Tibial nerve (tissue), 4 donors: ENCODE measurements at regions not wholly inside any gene's neighbourhood (a gene's known extent, or its start where the extent isn't known, plus 50 kb on each side); places are given as distances from the start of the nearest gene placed in this dataset.
"Not testable (repeated sequence)": the region's sequence is repeated elsewhere in the genome, so short reads cannot be mapped to it uniquely, and the experiment has no call there.

Experiments used
- DNase-seq, 2 donors: peaks; one replicate each; pipeline ENCODE4 v3.0.0-alpha.2; 2019; ENCODE audit warnings: low spot score in 2 of 2
- H3K27ac ChIP-seq, 4 donors: fragments of 200-600 bp; sonication (generic) in 3 of 4; one replicate each; pipeline ENCODE4 v1.5.1; 2017 to 2019; ENCODE audit warnings: mild to moderate bottlenecking in 1 of 4
- H3K27me3 ChIP-seq, 2 donors: fragments of 200-600 bp; sonication (generic) in 1 of 2; one replicate each; pipeline versions ENCODE4 v1.5.1 to v1.6.0; 2017 to 2019
- H3K36me3 ChIP-seq, 3 donors: fragments of 200-600 bp; sonication (generic); one replicate each; pipeline ENCODE4 v1.5.1; 2018 to 2019
- H3K4me1 ChIP-seq, 4 donors: fragments of 200-600 bp; sonication (generic) in 3 of 4; one replicate each; pipeline ENCODE4 v1.5.1; 2017 to 2019
- H3K4me3 ChIP-seq, 4 donors: fragments of 200-600 bp; sonication (generic) in 3 of 4; one replicate each; pipeline ENCODE4 v1.5.1; 2017 to 2019; ENCODE audit warnings: mild to moderate bottlenecking in 1 of 4, moderate library complexity in 1 of 4
- H3K9me3 ChIP-seq, 4 donors: fragments of 200-600 bp; sonication (generic) in 3 of 4; one replicate each; pipeline ENCODE4 v1.5.1; 2017 to 2019
- CTCF ChIP-seq, 5 experiments: fragments of 200-600 bp in 3 of 5; fragments of 450-650 bp in 2 of 5; sonication (generic) in 3 of 5; IDR thresholded peaks; one replicate each; pipeline ENCODE4 v1.5.1; 2016 to 2019; ENCODE audit warnings: antibody characterized with exemption in 5 of 5, mild to moderate bottlenecking in 3 of 5, moderate library complexity in 2 of 5
- EP300 ChIP-seq, 2 donors: sonication (generic); formaldehyde crosslinking; IDR thresholded peaks; one replicate each; pipeline ENCODE4 v1.6.1; 2017; ENCODE audit warnings: antibody characterized with exemption in 2 of 2, mild to moderate bottlenecking in 1 of 2
- POLR2A ChIP-seq, 2 donors: fragments of 450-650 bp; IDR thresholded peaks; one replicate each; pipeline ENCODE4 v1.6.1; 2017; ENCODE audit warnings: antibody characterized with exemption in 2 of 2, mild to moderate bottlenecking in 2 of 2, moderate library complexity in 2 of 2
- WGBS, 2 donors: methylation state at CpG; one replicate each; pipeline ENCODE4 v1.1.5; 2018; 5-methylcytosine and 5-hydroxymethylcytosine counted together

- Histone ChIP-seq H3K27ac (no peak overlapping the region), H3K36me3 (no peaks in the 10 kb centered on the region), H3K4me1 (peaks cover 0 to 4% (median 0%) of the 10 kb centered on the region in 4 donors), H3K4me3 (no peak overlapping the region), H3K9me3 (no peaks in the 10 kb centered on the region), H3K27me3 (no peaks in the 10 kb centered on the region)
- no peak for DNase-seq
- TF ChIP-seq POLR2A (IDR thresholded peaks at IDR 0.05), result no peak
- TF ChIP-seq EP300 (IDR thresholded peaks at IDR 0.05), result no peak
- TF ChIP-seq CTCF (IDR thresholded peaks at IDR 0.05), result no peak
Measured at GRCh38 chr9:82135106-82135505, 146.5 kb downstream of the SPATA31D1 start.

- not testable (repeated sequence) for H3K27ac ChIP-seq, DNase-seq, H3K36me3 ChIP-seq, H3K4me1 ChIP-seq, H3K27me3 ChIP-seq, H3K4me3 ChIP-seq, H3K9me3 ChIP-seq
Measured at GRCh38 chr9:82138081-82138480, 149.5 kb downstream of the SPATA31D1 start.

- DNase-seq, result no peak
- no peak overlapping the region for H3K4me3 ChIP-seq
- H3K9me3 ChIP-seq, result no peaks in the 10 kb centered on the region
- H3K27ac ChIP-seq, result no peak overlapping the region
- no peak for TF ChIP-seq POLR2A (IDR thresholded peaks at IDR 0.05)
- TF ChIP-seq EP300 (IDR thresholded peaks at IDR 0.05), result no peak
- TF ChIP-seq CTCF (IDR thresholded peaks at IDR 0.05), result no peak
- no peaks in the 10 kb centered on the region for H3K27me3 ChIP-seq
- H3K4me1 ChIP-seq, result no peaks in the 10 kb centered on the region
- 91 to 96% methylated on average over 7 of the region's 7 CpGs for WGBS, 2 donors
- H3K36me3 ChIP-seq, result no peaks in the 10 kb centered on the region
Measured at GRCh38 chr9:82140471-82140870, 151.9 kb downstream of the SPATA31D1 start.

- WGBS, 2 donors, result 94 to 96% methylated on average over 4 of the region's 4 CpGs
- Histone ChIP-seq H3K36me3 (no peaks in the 10 kb centered on the region), H3K27me3 (no peaks in the 10 kb centered on the region), H3K4me1 (peaks cover 0 to 11% (median 0%) of the 10 kb centered on the region in 4 donors), H3K27ac (no peak overlapping the region), H3K4me3 (no peak overlapping the region), H3K9me3 (no peaks in the 10 kb centered on the region)
- no peak for TF ChIP-seq CTCF (IDR thresholded peaks at IDR 0.05)
- TF ChIP-seq EP300 (IDR thresholded peaks at IDR 0.05), result no peak
- TF ChIP-seq POLR2A (IDR thresholded peaks at IDR 0.05), result no peak
- DNase-seq, result no peak
Measured at GRCh38 chr9:82144803-82145202, 156.2 kb downstream of the SPATA31D1 start.

GRCh38 chr9:82146677-82147076, 158.1 kb downstream of the SPATA31D1 start:
- 86 to 88% methylated on average over 4 of the region's 4 CpGs for WGBS, 2 donors

More at GRCh38 chr9:82146677-82147076, 158.1 kb downstream of the SPATA31D1 start:
- no peak for DNase-seq
- Histone ChIP-seq H3K27ac (no peak overlapping the region), H3K36me3 (no peaks in the 10 kb centered on the region), H3K9me3 (no peaks in the 10 kb centered on the region), H3K4me3 (no peak overlapping the region), H3K4me1 (peaks cover 0 to 11% (median 0%) of the 10 kb centered on the region in 4 donors), H3K27me3 (no peaks in the 10 kb centered on the region)
- TF ChIP-seq POLR2A (IDR thresholded peaks at IDR 0.05), result no peak
- no peak for TF ChIP-seq CTCF (IDR thresholded peaks at IDR 0.05)
